ENCODE measurements at regions not wholly inside any gene's neighbourhood (a gene's known extent, or its start where the extent isn't known, plus 50 kb on each side); places are given as distances from the start of the nearest gene placed in this dataset.

DNA sequence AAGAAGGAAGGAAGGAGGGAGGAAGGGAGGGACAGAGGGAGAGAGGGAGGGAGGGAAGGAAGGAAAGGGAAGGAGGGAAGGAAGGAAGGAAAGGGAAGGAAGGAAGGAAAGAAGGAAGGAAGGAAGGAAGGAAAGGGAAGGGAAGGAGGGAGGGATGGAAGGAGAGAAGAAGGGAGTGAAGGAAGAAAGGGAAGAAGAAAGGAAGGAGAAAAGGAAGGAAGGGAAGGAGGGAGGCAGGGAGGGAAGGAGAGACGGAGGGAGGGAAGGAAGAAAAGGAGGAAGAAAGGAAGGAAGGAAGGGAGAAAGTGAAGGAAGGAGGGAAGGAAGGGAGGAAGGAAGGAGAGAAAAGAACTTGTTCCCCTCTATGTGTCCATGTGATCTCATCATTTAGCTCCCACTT lies 465.0 kb downstream of the KCTD8 start:
- TF ChIP-seq, protein P1, sequence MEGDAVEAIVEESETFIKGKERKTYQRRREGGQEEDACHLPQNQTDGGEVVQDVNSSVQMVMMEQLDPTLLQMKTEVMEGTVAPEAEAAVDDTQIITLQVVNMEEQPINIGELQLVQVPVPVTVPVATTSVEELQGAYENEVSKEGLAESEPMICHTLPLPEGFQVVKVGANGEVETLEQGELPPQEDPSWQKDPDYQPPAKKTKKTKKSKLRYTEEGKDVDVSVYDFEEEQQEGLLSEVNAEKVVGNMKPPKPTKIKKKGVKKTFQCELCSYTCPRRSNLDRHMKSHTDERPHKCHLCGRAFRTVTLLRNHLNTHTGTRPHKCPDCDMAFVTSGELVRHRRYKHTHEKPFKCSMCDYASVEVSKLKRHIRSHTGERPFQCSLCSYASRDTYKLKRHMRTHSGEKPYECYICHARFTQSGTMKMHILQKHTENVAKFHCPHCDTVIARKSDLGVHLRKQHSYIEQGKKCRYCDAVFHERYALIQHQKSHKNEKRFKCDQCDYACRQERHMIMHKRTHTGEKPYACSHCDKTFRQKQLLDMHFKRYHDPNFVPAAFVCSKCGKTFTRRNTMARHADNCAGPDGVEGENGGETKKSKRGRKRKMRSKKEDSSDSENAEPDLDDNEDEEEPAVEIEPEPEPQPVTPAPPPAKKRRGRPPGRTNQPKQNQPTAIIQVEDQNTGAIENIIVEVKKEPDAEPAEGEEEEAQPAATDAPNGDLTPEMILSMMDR (IDR thresholded peaks at IDR 0.05): no peak
- no peak for TF ChIP-seq POLR2A (IDR thresholded peaks at IDR 0.05)
